HG02588 (cell line): ENCODE measurements at regions not wholly inside any gene's neighbourhood (a gene's known extent, or its start where the extent isn't known, plus 50 kb on each side); places are given as distances from the start of the nearest gene placed in this dataset.
A peak's percentile ranks its signal among the peaks of the same experiment; 100 is the strongest.

Source experiments
- ATAC-seq: cut with Tn5 transposase; IDR thresholded peaks from one replicate; pipeline ENCODE4 v1.9.1; 2021; ENCODE audit warnings: mild to moderate bottlenecking, moderate library complexity; ENCODE audit not compliant: unreplicated experiment

- ATAC-seq = peak; percentile 55
Measured at GRCh38 chr6:166106076-166106686, 61.5 kb downstream of the TBXT start.

GRCh38 chr6:166105341-166106075 lies 62.1 kb downstream of the TBXT start:
- ATAC-seq = peak; percentile 23

- no peak for ATAC-seq
Measured at GRCh38 chr6:166104872-166105271, 62.8 kb downstream of the TBXT start.

GRCh38 chr6:166104107-166104506 lies 63.5 kb downstream of the TBXT start:
- ATAC-seq = no peak

GRCh38 chr6:166101819-166102419 lies 65.7 kb downstream of the TBXT start:
- ATAC-seq = no peak

- ATAC-seq = peak; percentile 76
Measured at GRCh38 chr6:166097914-166098522, 69.6 kb downstream of the TBXT start.

- ATAC-seq = no peak
Measured at GRCh38 chr6:166087852-166088251, 79.8 kb downstream of the TBXT start.

GRCh38 chr6:166087246-166087645 lies 80.4 kb downstream of the TBXT start:
- no peak for ATAC-seq

- ATAC-seq = no peak
Measured at GRCh38 chr6:166085500-166085899, 82.2 kb downstream of the TBXT start.

GRCh38 chr6:166084951-166085350 lies 82.7 kb downstream of the TBXT start:
- no peak for ATAC-seq

GRCh38 chr6:166079841-166080240 lies 87.8 kb downstream of the TBXT start:
- no peak for ATAC-seq

GRCh38 chr6:166078294-166078693 lies 89.4 kb downstream of the TBXT start:
- ATAC-seq = no peak

GRCh38 chr6:166076625-166077024 lies 91.0 kb downstream of the TBXT start:
- no peak for ATAC-seq

- no peak for ATAC-seq
Measured at GRCh38 chr6:166075925-166076324, 91.7 kb downstream of the TBXT start.

- no peak for ATAC-seq
Measured at GRCh38 chr6:166075186-166075585, 92.5 kb downstream of the TBXT start.

GRCh38 chr6:166073082-166073481 lies 94.6 kb downstream of the TBXT start:
- ATAC-seq = no peak

- ATAC-seq = no peak
Measured at GRCh38 chr6:166068768-166069167, 98.9 kb downstream of the TBXT start.

- ATAC-seq = no peak
Measured at GRCh38 chr6:166058064-166058739, 109.4 kb downstream of the TBXT start.

- no peak for ATAC-seq
Measured at GRCh38 chr6:166057431-166057830, 110.2 kb downstream of the TBXT start.

- no peak for ATAC-seq
Measured at GRCh38 chr6:166056637-166057036, 111.0 kb downstream of the TBXT start.

- ATAC-seq = no peak
Measured at GRCh38 chr6:166055801-166056200, 111.8 kb downstream of the TBXT start.
